Ovary (tissue), 7 donors: ENCODE measurements at regions not wholly inside any gene's neighbourhood (a gene's known extent, or its start where the extent isn't known, plus 50 kb on each side); places are given as distances from the start of the nearest gene placed in this dataset.

Source experiments
- DNase-seq, 5 donors: peaks; one replicate each; pipeline ENCODE4 v3.0.0-alpha.2; 2019 to 2020
- H3K27ac ChIP-seq, 2 donors: fragments of 200-600 bp; one replicate each; pipeline versions ENCODE4 v1.5.1 to v1.8.0; 2019 to 2022
- H3K27me3 ChIP-seq: fragments of 200-600 bp; one replicate; pipeline ENCODE4 v1.8.0; 2022
- H3K36me3 ChIP-seq: fragments of 200-600 bp; sonication (generic); one replicate; pipeline ENCODE4 v1.5.1; 2019
- H3K4me1 ChIP-seq: one replicate; pipeline ENCODE4 v1.8.1; 2013; ENCODE audit warnings: mild to moderate bottlenecking, moderate library complexity; ENCODE audit not compliant: insufficient read depth
- H3K4me3 ChIP-seq: fragments of 200-600 bp; sonication (generic); one replicate; pipeline ENCODE4 v1.5.1; 2017
- H3K9me3 ChIP-seq, 2 donors: fragments of 200-600 bp in 1 of 2; sonication (generic) in 1 of 2; one replicate each; pipeline versions ENCODE4 v1.5.1 to v1.8.1; 2013 to 2019; ENCODE audit warnings: mild to moderate bottlenecking in 1 of 2, moderate library complexity in 1 of 2
- CTCF ChIP-seq, 3 donors: fragments of 450-650 bp in 2 of 3; fragments of 200-600 bp in 1 of 3; IDR thresholded peaks; one replicate each; pipeline versions ENCODE4 v1.5.1 to v1.8.0; 2016 to 2022; ENCODE audit warnings: antibody characterized with exemption in 3 of 3, mild to moderate bottlenecking in 1 of 3
- EP300 ChIP-seq: sonication (generic); formaldehyde crosslinking; IDR thresholded peaks from one replicate; pipeline ENCODE4 v1.6.1; 2017; ENCODE audit warnings: antibody characterized with exemption
- POLR2A ChIP-seq: fragments of 450-650 bp; IDR thresholded peaks from one replicate; pipeline ENCODE4 v1.6.1; 2017; ENCODE audit warnings: antibody characterized with exemption, mild to moderate bottlenecking, moderate library complexity
- WGBS, 3 donors: extraction: QIAGEN DNeasy Blood & Tissue Kit in 1 of 3; methylation state at CpG; one replicate each; pipeline versions ENCODE4 v1.1.5 to v1.1.7; 2013 to 2017; 5-methylcytosine and 5-hydroxymethylcytosine counted together
- intact Hi-C, 4 donors: fragments of 100-400 bp; cut with DNase I; formaldehyde crosslinking; loops; one replicate each; pipeline versions ENCODE4 v1.11.0 to v1.15.1; 2022 to 2023
- donor health status: DM: no; HTN: no; CAD: no; lungs with moderate emphysema.
- donor health status: DM: no; HTN: no; CAD: no.
- donor health status: Bipolar disorder and iron deficiency.
- donor health status: DM: no; HTN: no; CAD: no.
- donor health status: DM: yes; HTN: yes; CAD: no.

DNA sequence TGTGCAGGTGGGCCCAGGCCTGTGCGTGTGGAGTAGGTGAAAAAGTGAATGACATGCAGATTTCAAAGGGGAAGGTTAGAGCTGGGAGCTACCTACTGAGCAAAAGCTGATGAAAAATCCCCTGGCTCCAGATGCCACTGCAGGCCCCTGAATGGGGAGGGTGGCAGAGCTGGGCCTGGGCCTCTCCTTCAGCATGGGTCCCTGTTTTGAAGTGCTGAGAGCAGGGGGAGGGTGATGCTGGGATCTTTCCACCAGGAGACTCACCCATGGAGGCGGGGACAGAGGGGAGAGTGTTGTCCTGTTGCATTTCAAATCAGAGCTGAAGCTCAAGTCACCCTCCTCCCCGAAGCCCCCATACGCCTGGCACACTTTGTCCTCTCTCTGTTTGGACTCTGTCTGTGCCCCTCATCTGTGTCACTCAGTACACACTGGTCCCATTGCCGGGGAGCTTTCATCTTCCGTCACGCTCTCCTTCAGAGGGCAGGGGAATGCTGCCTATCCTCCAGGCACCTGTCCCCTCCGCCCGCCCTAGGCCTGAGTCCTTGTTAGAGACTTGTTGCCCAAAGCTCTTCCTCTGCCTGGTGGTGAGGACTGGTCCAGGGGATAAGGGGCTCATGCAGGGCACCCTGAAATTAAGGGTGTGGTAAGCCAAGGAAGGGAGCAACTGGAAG is 206.6 kb downstream of the HAUS1 start:
- Histone ChIP-seq H3K36me3 (no peaks in the 10 kb centered on the region), H3K4me3 (no peak overlapping the region), H3K9me3 (no peaks in the 10 kb centered on the region), H3K27me3 (no peaks in the 10 kb centered on the region), H3K4me1 (no peaks in the 10 kb centered on the region), H3K27ac (no peak overlapping the region)
- TF ChIP-seq POLR2A, result no peak
- TF ChIP-seq CTCF (IDR thresholded peaks at IDR 0.05), result no peak
- TF ChIP-seq EP300, result no peak
- no peak for DNase-seq
- intact Hi-C loops, result no loop called here
- 84 to 87% (median 86%) methylated on average over 9 of the region's 9 CpGs for WGBS, 3 donors

- Histone ChIP-seq H3K4me1 (no peaks in the 10 kb centered on the region), H3K9me3 (no peaks in the 10 kb centered on the region), H3K27ac (no peak overlapping the region), H3K4me3 (no peak overlapping the region), H3K27me3 (no peaks in the 10 kb centered on the region), H3K36me3 (no peaks in the 10 kb centered on the region)
- TF ChIP-seq CTCF (IDR thresholded peaks at IDR 0.05) (no peak), POLR2A (no peak), EP300 (no peak)
- 58 to 73% (median 69%) methylated on average over 4 of the region's 4 CpGs for WGBS, 3 donors
- intact Hi-C loops, result no loop called here
- DNase-seq, result no peak
These were observed 207.3 kb downstream of the HAUS1 start for GRCh38 chr18:46311491-46311890.

GRCh38 chr18:46312221-46312620 is 208.0 kb downstream of the HAUS1 start:
- TF ChIP-seq POLR2A, result no peak
- no peak for TF ChIP-seq CTCF (IDR thresholded peaks at IDR 0.05)
- TF ChIP-seq EP300, result no peak
- H3K4me1 ChIP-seq, result no peaks in the 10 kb centered on the region
- H3K36me3 ChIP-seq, result no peaks in the 10 kb centered on the region
- no peak overlapping the region for H3K4me3 ChIP-seq
- intact Hi-C loops, result no loop called here
- no peak for DNase-seq
- no peak overlapping the region for H3K27ac ChIP-seq
- H3K9me3 ChIP-seq, result no peaks in the 10 kb centered on the region
- 63 to 67% (median 66%) methylated on average over 6 of the region's 6 CpGs for WGBS, 3 donors
- no peaks in the 10 kb centered on the region for H3K27me3 ChIP-seq

DNA sequence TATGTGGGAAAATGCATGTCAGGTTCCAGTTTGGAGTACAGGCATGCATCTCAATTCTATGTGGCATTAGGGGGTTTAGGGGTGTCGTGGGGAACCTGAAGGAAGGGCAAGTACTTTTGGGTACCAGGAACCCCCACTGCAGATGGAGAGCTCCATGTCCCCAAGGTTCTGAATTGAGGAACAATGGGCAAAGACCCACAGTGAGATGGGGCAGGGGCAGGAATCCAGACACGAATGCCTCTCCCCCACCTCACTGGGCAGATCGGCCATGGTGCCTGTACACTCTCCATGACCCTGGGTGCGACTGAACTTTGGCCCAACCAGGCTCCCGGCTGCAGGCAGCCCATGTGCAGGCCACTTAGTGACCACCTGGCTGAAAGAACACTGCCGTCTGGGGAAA is 209.3 kb downstream of the HAUS1 start:
- no peaks in the 10 kb centered on the region for H3K36me3 ChIP-seq
- H3K4me3 ChIP-seq, result no peak overlapping the region
- DNase-seq, result no peak
- no peaks in the 10 kb centered on the region for H3K27me3 ChIP-seq
- H3K27ac ChIP-seq, result no peak overlapping the region
- intact Hi-C loops, result no loop called here
- WGBS, 3 donors, result 80 to 87% (median 81%) methylated on average over 5 to 6 of the region's 6 CpGs
- TF ChIP-seq EP300, result no peak
- no peak for TF ChIP-seq POLR2A
- TF ChIP-seq CTCF (IDR thresholded peaks at IDR 0.05), result no peak
- no peaks in the 10 kb centered on the region for H3K9me3 ChIP-seq
- no peaks in the 10 kb centered on the region for H3K4me1 ChIP-seq
